ENCODE measurements at regions not wholly inside any gene's neighbourhood (a gene's known extent, or its start where the extent isn't known, plus 50 kb on each side); places are given as distances from the start of the nearest gene placed in this dataset.

GRCh38 chr14:106547735-106548434 is 1021.5 kb downstream of the TMEM121 start:
- TF ChIP-seq CTCF (conservative IDR thresholded peaks at IDR 0.05; ENCODE audit: low read depth, low read length) (no peak), EZH2 (IDR thresholded peaks at IDR 0.05; ENCODE audit: low read length, unreplicated experiment) (no peak), EZH2phosphoT487 (IDR thresholded peaks at IDR 0.05; ENCODE audit: borderline replicate concordance, low read length) (no peak)
